Fibroblast of pulmonary artery (primary cell): ENCODE measurements at regions not wholly inside any gene's neighbourhood (a gene's known extent, or its start where the extent isn't known, plus 50 kb on each side); places are given as distances from the start of the nearest gene placed in this dataset.
A peak's percentile ranks its signal among the peaks of the same experiment; 100 is the strongest.

ENCODE experiments used
- DNase-seq: peaks from one replicate; pipeline ENCODE4 v3.0.0-alpha.2; 2010; ENCODE audit warnings: low read depth
- H3K4me3 ChIP-seq: replicated peaks from 2 replicates; pipeline ENCODE4 v1.5.1; 2011; ENCODE audit warnings: low read depth, mild to moderate bottlenecking, control low read depth, low read length, moderate library complexity
- CTCF ChIP-seq: IDR thresholded peaks from 2 replicates; pipeline ENCODE4 v1.5.1; 2011; ENCODE audit warnings: mild to moderate bottlenecking, control low read depth, low read length, inconsistent platforms; ENCODE audit errors: missing control alignments

GRCh38 chr18:34655131-34655530 lies 55.0 kb upstream of the DTNA start:
- TF ChIP-seq CTCF = no peak
- H3K4me3 ChIP-seq = no peak overlapping the region
- DNase-seq = no peak

GRCh38 chr18:34657860-34658500 lies 52.1 kb upstream of the DTNA start:
- DNase-seq = no peak
- TF ChIP-seq CTCF = no peak
- no peak overlapping the region for H3K4me3 ChIP-seq

- DNase-seq = peak; percentile 98
- no peak overlapping the region for H3K4me3 ChIP-seq
- no peak for TF ChIP-seq CTCF
These were observed 50.2 kb upstream of the DTNA start for GRCh38 chr18:34659579-34660517.
